GM08714 (cell line): ENCODE measurements at regions not wholly inside any gene's neighbourhood (a gene's known extent, or its start where the extent isn't known, plus 50 kb on each side); places are given as distances from the start of the nearest gene placed in this dataset.

Experiments used
- H3K4me3 ChIP-seq: fragments of 200-500 bp; sonication (Bioruptor generic); 2 replicates; pipeline ENCODE4 v1.5.1; 2014; ENCODE audit warnings: mild to moderate bottlenecking, low read length, inconsistent platforms
- ZNF274 ChIP-seq: IDR thresholded peaks from 2 replicates; pipeline ENCODE4 v1.6.1; 2012; ENCODE audit warnings: mild to moderate bottlenecking, low read depth, low read length

DNA sequence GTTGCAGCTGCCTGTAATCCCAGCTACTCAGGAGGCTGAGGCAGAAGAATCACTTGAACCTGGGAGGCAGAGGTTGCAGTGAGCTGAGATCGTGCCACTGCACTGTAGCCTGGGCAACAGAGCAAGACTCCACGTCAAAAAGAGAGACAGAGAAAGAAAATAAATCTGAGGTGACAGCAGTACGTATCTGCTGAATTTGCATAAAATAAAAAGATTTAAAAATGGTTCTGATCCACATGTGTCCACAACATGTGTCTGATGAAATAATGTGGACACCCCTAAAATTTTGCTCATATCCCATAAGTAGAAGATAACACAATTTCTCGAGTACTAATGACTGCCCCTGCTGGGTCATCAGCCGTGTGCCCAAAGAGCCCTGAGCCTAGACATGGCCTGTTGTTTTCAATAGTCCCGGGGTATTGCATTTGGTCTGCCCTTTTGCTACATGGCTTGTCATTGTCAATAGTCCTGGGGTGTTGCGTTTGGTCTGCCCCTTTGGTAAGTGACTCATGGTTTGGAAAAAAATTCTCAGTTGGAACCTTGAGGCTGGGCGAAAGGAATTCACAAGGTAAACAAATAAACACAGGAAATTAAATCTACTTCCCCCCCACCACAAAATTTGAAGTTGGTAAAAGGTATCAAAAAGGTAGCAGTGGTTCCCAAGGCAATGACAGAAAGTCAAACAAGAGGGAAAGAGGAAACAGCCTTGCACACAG is 434.6 kb upstream of the MAF start:
- TF ChIP-seq ZNF274: no peak
- no peak overlapping the region for H3K4me3 ChIP-seq

DNA sequence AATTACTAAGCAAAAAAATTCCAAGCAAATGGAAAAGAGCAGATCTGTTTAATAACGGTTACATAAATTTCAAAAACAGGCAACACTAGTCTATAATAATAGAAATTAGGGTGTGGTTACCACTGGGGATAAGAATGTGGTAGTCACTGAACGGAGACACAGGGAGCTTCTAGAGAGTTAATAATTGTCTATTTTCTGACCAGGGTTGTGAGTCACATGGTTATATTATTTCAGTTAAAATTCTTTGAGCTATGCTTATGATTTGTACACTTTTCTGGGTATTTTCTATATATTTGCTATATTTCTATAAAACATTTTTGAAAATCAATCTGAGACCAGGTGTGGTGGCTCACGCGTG is 433.9 kb upstream of the MAF start:
- no peak for TF ChIP-seq ZNF274

DNA sequence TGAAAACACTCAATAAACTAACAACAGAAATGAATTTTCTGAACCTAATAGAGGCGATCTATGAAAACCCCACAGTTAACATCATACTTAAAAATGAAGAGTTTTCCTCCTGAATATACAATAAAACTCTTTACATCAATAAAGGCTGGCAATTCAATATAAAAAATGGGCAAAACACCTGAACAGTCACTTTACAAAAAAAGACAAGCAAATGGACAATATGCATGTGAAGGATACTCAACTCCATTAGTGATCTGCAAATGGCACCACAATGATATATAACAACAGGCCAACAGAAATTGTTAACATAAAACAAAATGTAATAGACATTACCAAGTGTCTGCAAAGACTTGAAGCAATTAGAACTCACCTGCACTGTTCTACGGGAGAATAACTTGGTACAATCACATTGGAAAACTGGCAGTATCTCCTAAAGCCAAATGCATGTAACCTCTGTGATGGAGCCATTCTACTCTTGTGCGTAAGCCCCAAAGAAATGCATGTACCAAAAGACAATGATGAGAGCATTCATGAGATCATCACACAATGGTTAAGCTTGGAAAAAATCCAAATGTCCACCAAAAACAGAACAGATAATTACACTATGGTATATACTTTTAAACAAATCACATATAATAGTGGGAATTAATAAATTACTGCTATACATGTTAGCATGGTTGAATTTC is 433.4 kb upstream of the MAF start:
- H3K4me3 ChIP-seq: no peak overlapping the region
- no peak for TF ChIP-seq ZNF274

More for the DNA sequence above, 433.9 kb upstream of the MAF start:
- no peak overlapping the region for H3K4me3 ChIP-seq

DNA sequence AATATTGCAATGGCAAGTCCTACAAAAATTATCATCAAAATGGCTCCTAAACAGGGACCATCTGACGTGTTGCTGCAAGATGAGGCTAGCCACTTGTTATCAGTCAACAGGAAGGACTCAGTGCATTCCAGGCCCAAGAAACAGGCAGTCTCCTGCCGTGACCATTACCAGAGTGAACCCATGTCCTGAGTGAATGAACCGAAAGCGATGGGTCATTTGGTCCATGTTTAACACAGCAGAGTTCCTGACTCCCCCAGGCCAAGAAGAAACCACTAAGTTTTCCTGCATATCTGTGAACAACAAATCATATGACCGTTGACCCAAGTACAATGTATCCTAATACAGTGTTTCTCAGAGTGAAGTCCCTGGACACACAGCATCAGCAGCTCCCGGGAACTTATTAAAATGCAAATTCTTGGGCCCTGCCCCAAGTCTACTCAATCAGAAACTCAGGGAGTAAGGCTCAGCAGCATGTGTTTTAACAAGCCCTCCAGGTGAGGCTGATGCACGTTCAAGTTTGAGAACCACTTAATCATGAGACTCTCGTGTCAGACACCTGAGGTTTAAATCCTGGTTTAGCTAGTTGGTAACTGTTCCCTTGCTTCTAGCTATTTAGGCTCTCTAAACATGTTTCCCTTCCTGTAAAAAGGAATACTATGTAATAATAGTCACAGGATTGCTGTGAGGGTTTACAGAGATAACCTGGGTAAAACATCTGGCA is 429.4 kb upstream of the MAF start:
- no peak for TF ChIP-seq ZNF274
- H3K4me3 ChIP-seq: no peak overlapping the region

DNA sequence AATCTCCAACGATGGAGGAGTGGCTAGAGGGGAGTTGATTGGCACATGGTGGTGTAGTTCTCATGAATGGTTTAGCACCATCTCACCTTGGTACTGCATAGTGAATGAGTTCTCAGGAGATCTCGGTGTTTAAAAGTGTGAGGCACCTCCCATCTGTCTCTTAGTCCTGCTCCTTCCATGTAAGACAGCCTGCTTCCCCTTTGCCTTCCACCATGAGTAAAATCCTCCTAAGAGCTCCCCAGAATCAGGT is 428.8 kb upstream of the MAF start:
- TF ChIP-seq ZNF274: no peak
- no peak overlapping the region for H3K4me3 ChIP-seq

DNA sequence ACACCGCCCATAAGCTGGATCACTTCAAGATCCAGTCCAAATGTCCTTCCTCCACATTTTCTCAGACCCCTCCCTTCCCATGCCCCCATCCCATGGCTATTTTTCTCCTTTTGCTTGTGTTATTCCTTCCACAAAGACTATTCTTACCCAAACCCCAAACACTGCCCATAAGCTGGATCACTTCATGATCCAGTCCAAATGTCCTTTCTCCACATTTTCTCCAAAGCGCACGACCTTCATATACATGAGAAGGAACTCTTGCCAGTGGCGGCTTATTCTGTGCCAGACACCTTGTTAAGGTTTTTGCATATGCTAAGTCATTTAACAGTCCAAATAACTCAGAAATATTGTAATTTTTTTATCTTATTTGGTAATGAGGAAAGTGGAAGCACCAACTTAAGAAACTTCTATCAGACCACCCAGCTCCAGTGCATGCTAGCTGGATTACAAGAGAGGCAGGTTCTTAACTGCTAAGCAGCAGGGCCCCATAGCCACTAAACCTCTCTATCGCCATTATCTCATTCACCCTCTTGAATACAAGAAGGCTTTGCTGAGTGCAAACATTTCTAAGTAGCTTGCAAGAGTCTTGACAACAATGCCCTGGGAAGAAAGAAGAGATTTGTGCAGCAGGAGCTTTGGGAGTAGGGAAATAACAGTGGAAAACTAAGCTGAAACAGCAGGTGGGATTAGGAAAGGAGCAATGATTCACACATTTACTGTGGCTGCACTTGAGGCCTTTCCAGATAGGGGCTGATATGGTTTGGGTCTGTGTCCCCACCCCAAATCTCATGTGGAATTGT is 428.2 kb upstream of the MAF start:
- TF ChIP-seq ZNF274: no peak
- H3K4me3 ChIP-seq: no peak overlapping the region

DNA sequence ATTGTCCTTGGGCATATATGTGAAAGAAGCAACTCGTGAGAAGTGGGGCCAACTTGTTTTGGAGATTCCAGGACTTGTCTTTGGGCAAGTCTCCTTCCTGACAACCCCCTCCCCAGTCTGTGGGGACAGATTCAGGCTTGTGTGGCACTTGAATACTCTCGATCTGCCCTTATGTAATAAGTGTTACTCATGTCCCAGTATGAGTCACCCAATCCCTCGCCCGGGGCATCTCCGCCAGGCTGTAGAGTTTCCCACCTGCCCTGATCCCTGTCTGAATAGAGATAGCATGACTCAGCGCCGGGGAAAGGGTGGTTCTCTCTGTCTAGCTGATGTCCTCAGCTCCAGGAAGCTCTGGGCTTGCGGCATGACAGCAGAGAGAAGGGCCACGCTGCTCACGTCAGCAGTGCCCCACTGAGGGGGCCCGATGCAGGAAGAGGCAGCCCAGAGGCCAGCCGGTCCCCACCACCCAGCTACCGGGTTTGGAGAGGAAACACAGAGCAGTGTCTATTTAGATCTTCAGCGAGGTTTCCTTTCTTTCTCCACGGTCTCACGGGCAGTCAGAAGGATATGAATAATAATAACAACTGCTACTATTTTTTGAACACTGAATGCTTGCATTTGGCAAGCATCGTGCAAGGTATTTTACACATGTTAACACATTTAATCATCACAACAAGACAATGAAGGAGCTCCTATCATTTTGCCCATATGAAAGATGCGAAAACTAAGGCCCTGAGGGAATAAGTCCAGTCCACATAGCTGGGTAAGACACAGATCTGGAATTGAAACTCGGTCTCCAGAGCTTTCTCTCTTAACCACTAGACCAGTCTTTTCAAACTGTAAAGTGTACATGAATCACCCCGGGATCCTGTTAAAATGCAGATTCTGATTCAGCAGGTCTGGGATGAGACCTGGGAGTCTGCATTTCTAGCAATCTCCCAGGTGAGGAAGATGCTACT is 426.7 kb upstream of the MAF start:
- no peak for TF ChIP-seq ZNF274
- H3K4me3 ChIP-seq: no peak overlapping the region

DNA sequence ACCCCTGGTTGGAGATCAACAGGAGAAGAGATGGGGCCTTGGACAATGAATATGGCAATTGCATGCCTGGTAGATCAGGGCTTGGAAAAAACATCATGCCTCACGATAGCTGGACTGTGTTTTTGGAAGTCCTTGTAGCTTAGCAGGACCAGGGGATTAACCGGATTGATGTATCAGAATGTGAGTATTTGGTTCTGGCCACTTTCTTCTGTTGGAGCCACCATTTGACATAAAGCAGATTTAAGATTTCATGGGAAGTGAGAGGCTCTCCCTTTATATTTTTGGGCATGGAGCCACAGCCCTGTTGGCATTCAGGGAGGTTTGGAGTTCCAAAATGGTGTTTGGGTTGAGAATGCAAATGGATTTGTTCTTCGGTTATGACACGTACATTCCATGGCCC is 424.7 kb upstream of the MAF start:
- no peak overlapping the region for H3K4me3 ChIP-seq
- TF ChIP-seq ZNF274: no peak

DNA sequence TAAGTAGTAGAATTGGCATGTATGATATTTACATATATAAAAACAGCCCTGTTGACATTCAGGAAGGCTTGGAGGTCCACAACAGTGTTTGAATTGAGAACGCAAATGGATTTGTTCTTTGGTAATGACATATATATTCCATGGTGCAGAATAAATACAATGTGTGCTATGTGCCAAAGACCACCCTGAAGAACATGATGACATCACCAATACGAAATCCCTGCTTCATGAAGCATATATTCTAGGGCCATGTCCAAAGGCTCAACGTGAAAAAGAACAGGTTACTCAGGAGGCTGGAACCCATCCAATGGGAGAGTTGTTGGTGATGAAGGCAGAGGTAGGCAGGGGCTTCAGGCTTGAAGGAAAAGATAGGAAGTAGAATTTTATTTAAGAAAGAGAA is 423.9 kb upstream of the MAF start:
- no peak for TF ChIP-seq ZNF274
- H3K4me3 ChIP-seq: no peak overlapping the region

DNA sequence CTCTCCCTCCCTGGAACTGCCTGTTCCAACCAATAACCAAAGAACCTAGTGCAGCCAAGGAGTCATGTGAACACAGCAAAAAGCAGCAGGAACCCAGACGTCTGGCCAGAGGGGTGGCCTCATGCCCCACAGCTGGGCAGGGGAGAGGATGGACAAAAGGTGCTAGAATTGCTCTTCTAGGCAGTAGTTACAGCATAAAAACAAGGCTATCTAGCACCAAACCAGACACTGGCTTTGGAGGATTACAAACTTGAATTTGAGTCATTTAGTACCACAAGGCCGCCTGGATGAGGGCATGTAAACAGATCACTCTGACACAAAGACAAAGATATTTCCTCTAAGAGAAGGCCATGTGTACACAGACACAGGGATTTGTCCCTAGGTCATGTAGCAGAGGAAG is 423.3 kb upstream of the MAF start:
- H3K4me3 ChIP-seq: no peak overlapping the region
- TF ChIP-seq ZNF274: no peak

DNA sequence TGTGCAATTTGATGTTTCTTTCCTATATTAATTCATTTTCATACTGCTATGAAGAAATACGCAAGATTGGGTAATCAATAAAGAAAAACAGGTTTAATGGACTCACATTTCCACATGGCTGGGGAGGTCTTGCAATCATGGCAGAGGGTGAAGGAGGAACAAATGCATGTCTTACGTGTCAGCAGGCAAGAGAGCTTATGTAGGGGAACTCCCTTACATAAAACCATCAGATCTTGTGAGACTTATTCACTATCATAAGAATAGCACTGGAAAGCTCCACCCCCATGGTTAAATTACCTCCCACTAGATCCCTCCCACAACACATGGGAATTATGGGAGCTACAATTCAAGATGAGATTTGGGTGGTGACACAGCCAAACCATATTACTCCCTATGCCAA is 418.9 kb upstream of the MAF start:
- no peak overlapping the region for H3K4me3 ChIP-seq
- TF ChIP-seq ZNF274: no peak

DNA sequence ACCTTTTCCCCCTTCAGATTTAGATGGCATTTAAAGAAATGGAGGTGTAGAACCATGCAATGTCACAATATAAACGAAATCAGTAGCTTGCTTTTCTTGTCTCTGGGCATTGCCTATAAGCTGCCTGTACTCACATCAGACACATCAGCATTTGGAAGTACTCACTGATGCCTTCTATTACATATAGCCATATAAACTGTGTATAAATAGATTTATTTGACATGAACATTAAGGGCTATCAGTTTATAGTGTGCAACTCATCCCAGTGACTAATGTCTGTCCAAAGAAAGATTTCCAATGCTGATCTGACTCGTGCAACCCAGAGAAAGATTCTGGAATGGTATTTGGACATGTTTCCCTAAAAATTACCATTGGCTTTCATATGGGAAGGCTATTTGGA is 417.9 kb upstream of the MAF start:
- H3K4me3 ChIP-seq: no peak overlapping the region
- no peak for TF ChIP-seq ZNF274

DNA sequence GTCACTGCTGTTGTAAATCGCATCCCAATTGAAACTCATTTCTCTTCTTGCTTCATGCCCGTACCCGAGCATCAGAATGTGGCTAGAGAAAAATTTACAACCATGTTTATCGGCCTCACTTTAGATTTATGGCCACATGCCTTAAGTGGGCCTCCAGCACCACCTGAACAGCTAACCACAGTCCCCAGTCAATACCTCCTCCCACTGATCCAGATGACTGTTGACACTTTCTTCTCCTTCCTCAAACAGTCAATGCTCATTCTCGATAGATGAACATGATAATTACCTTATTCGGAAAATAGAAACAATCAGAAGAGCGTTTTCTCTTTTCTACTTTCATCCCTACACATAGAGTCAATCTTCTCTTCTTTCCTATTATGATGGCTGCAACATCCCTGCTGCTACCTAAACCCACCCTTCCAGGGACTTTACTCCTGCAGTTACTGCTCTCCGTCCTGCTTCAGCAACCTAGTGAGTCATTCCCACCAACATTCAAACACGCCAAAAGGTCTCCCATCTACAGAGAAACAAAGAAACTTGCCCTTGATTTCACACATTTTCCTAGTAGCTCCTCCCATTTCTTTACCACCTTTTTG is 416.3 kb upstream of the MAF start:
- TF ChIP-seq ZNF274: no peak
- no peak overlapping the region for H3K4me3 ChIP-seq

DNA sequence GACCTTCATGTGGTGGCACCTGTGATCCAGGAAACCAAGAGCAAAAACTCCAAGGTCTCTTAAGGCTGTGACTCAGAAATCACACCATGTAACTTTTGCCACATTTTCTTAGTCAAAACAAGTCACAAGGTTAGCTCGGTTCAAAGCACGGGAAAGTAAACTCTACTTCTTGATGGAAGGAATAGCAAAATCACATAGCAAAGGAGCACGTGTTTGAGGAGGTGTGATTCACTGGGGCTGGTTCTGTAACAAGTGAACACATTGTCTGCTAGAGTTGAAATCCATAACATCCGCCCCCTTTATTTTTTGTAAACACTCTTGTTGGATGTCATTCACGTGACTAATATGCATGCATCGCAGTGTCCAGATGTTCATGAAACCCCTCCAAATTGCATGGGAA is 415.0 kb upstream of the MAF start:
- no peak overlapping the region for H3K4me3 ChIP-seq
- TF ChIP-seq ZNF274: no peak
